SK-N-MC (cell line): ENCODE measurements at regions not wholly inside any gene's neighbourhood (a gene's known extent, or its start where the extent isn't known, plus 50 kb on each side); places are given as distances from the start of the nearest gene placed in this dataset.

Experiments
- DNase-seq: peaks from one replicate; pipeline ENCODE4 v3.0.0-alpha.2; 2011; ENCODE audit warnings: low read depth, low spot score
- H3K27ac ChIP-seq: fragments of 200-600 bp; sonication (generic); 2 replicates; pipeline ENCODE4 v1.5.1; 2016; ENCODE audit warnings: mixed run types
- H3K36me3 ChIP-seq: fragments of 200-600 bp; sonication (generic); 2 replicates; pipeline ENCODE4 v1.6.1; 2017; ENCODE audit warnings: antibody characterized with exemption, low read length, mixed read lengths; ENCODE audit not compliant: insufficient read depth
- H3K4me3 ChIP-seq: fragments of 200-600 bp; sonication (generic); 2 replicates; pipeline ENCODE4 v1.5.1; 2016
- H3K9ac ChIP-seq: fragments of 200-600 bp; sonication (generic); 2 replicates; pipeline ENCODE4 v1.8.0; 2017; ENCODE audit warnings: mixed run types, mixed read lengths; ENCODE audit not compliant: insufficient read length
- H3K9me3 ChIP-seq: fragments of 200-600 bp; sonication (generic); 2 replicates; pipeline ENCODE4 v1.6.1; 2017; ENCODE audit warnings: low read depth, mild to moderate bottlenecking, antibody characterized with exemption, low read length, moderate library complexity, mixed read lengths
- EZH2 ChIP-seq: fragments of 200-600 bp; sonication (generic); IDR thresholded peaks from one replicate; pipeline ENCODE4 v1.6.1; 2017; ENCODE audit warnings: antibody characterized with exemption
- FOXP2 ChIP-seq: optimal IDR thresholded peaks from 2 replicates; pipeline ENCODE3; 2011; ENCODE audit warnings: mild to moderate bottlenecking, moderate library complexity; ENCODE audit not compliant: insufficient read depth; ENCODE audit errors: extremely low read length, control extremely low read depth
- POLR2AphosphoS5 ChIP-seq: IDR thresholded peaks from 2 replicates; pipeline ENCODE4 v1.6.1; 2012; ENCODE audit warnings: mild to moderate bottlenecking, low read depth, low read length, borderline replicate concordance

DNA sequence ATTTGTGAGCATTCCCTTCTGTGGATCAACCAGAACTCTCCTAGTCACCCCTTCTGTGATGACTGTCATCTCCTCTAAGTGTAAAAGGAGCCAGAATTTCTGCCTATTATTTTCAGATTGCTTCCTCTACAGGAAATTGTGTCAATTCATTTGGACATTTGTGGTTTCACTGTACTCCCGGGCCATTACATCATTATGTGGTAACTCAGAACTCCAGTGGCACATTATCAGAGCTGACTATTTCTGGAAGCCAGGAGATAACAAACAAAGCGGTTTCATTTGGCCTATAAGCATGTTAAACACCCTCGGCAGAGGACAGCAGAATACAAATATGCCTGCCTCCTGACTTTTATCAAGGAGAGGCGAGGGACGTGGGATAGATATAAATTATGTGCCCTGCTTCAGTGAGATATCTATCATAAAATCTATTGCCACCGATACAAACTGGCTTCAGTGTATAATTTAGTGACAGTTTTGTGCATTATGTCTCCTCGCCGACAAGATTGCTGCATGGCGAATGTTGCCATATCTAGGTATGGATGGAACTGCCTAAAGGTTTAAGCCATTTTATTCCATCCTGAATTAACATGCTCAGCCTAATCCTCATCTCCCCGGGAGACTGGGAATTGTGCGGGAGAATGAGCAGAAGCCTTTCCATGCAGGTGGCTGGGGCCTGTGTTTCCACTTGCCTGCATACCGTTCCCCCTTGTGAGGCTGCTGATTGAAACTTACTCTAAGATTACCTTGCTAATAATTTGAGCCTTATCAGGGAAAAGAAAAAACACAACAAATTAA lies 193.4 kb upstream of the SEMA6D start:
- no peaks in the 10 kb centered on the region for H3K36me3 ChIP-seq
- no peaks in the 10 kb centered on the region for H3K9me3 ChIP-seq
- H3K9ac ChIP-seq: no peak overlapping the region
- DNase-seq: no peak
- no peak overlapping the region for H3K4me3 ChIP-seq
- TF ChIP-seq POLR2AphosphoS5 (no peak), EZH2 (no peak), FOXP2 (no peak)
- no peak overlapping the region for H3K27ac ChIP-seq

DNA sequence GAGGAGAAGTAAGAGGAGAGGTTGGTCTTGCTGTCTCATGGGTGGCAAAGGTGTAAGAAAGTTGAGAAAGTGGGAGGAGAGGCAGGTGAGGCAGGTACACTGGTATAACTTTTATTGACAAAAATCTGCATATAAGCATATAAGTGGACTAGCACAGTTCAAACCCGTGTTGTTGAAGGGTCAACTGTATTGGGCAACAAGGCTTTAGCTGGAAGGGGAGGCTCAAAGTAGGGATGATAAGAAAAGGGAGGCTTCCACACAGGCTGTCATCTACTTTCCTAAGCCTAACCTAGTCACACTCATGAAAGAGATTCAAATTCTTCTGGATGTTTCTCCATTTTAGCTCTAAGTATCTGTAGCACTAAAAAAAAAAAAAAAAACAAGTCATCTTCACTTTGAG lies 188.1 kb upstream of the SEMA6D start:
- DNase-seq: no peak
- Histone ChIP-seq H3K4me3 (no peak overlapping the region), H3K9ac (no peak overlapping the region), H3K27ac (no peak overlapping the region), H3K36me3 (no peaks in the 10 kb centered on the region), H3K9me3 (no peaks in the 10 kb centered on the region)
- TF ChIP-seq POLR2AphosphoS5 (no peak), EZH2 (no peak), FOXP2 (no peak)

DNA sequence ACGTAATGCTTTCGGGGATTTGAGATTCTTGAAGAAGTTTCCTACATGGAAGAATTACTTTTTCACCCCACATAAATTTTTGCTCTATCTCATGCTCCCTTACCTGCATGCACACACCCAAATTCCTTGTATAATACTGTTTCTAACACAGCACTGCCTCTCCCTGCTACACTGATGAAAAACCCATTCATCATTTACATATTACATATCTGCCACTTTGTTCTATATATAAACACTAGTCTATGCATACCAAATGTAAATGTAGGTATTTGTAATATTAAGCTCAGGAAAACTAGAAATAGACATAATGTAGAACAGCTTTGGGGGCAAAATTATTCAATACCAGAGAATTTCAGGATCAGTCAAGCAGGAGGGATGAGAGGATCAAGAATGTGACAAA lies 182.6 kb upstream of the SEMA6D start:
- Histone ChIP-seq H3K9ac (no peak overlapping the region), H3K4me3 (no peak overlapping the region), H3K36me3 (no peaks in the 10 kb centered on the region), H3K9me3 (no peaks in the 10 kb centered on the region), H3K27ac (no peak overlapping the region)
- no peak for TF ChIP-seq FOXP2
- no peak for TF ChIP-seq EZH2
- TF ChIP-seq POLR2AphosphoS5: no peak
- no peak for DNase-seq

DNA sequence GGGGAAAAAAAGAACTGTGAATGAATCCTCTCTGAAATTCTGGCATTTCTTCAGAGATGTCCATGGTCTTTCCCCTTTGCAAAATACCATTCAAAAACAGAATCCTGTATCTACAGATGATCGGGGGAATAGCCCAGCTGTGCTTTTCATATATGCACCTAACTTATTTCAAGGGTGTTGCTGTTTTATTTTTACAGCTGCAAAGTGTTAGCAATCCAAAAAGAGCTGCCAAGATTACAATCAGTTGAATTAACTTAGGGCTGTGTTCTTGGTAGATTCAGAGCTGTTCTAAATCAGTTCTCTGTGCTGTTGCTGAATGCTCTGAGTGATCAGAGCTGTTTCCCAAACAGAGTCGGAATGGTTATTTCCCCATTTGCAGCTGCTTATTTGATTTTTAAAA lies 175.7 kb upstream of the SEMA6D start:
- H3K36me3 ChIP-seq: no peaks in the 10 kb centered on the region
- no peak overlapping the region for H3K9ac ChIP-seq
- H3K9me3 ChIP-seq: no peaks in the 10 kb centered on the region
- TF ChIP-seq FOXP2 (no peak), POLR2AphosphoS5 (no peak), EZH2 (no peak)
- DNase-seq: no peak
- H3K4me3 ChIP-seq: no peak overlapping the region
- no peak overlapping the region for H3K27ac ChIP-seq

DNA sequence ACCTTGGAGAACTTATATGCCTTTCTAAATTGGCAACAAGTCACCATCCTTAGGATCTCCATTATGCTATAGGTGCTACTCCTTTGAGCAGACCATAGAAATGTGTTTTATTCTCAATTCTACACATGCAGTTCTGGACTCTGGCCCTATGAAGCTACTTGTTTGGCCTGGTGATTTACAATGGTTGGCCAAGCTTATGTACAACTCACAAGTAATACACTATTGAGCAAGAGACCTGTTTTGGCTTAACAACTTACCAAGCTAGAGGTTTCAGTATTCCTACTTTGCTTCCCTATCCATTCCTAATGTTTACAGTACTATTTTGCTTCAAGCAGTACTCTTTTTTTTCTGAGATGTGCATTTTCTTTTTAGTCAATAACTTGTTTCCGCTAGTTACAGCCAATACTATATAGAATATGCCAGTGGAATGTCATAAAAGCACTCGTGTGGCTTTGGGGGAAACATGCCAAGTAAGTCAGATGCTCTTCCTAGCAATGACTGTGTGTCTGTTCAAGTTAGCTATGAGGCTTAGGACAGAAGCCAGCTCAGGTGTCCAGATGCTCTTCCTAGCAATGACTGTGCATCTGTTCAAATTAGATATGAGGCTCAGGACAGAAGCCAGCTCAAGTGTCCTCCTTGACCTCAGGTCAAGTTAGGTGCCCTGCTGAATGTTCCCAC lies 174.9 kb upstream of the SEMA6D start:
- Histone ChIP-seq H3K4me3 (no peak overlapping the region), H3K9ac (no peak overlapping the region), H3K9me3 (no peaks in the 10 kb centered on the region), H3K36me3 (no peaks in the 10 kb centered on the region), H3K27ac (no peak overlapping the region)
- no peak for TF ChIP-seq POLR2AphosphoS5
- no peak for TF ChIP-seq FOXP2
- TF ChIP-seq EZH2: no peak
- DNase-seq: no peak

DNA sequence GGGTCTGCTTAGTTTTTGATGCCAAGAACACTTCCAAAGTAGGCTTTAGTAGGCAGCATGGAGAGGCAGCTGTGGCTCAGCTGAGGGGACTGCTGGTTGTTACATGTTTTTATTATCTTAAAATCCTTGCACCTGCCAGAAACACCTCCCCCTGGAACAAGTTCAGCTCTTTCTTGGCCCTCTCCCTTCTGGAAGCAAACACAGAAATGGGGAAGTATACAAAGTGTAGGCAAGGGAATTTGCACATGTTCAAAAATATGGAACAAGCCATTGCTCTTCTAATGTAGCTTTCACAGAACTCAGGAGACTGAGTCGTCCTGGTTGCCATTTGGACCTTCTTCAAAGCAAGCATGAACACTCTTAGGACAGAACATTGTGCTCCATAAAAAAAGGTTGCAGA lies 169.1 kb upstream of the SEMA6D start:
- Histone ChIP-seq H3K4me3 (no peak overlapping the region), H3K9me3 (no peaks in the 10 kb centered on the region), H3K9ac (no peak overlapping the region), H3K36me3 (no peaks in the 10 kb centered on the region), H3K27ac (no peak overlapping the region)
- TF ChIP-seq FOXP2 (no peak), EZH2 (no peak), POLR2AphosphoS5 (no peak)
- no peak for DNase-seq

DNA sequence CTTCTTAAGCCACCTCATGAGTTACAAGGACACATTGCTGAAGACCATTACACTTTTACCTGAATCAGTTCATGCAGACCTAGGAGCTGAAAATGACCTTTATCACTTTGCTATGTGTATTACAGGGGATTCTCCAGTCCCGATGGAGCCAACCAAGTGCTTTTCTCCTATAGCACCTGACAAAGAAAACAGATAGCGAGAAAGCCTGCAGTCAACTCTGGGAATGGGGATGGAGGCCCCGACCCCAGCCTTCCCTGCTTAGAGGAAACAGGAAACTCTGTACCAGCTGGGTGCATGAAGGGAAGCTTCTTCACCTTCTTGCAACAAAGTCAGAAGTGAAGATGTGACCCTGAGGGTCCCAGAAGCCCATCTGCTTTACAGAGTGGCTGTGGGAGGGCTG lies 168.3 kb upstream of the SEMA6D start:
- Histone ChIP-seq H3K27ac (no peak overlapping the region), H3K36me3 (no peaks in the 10 kb centered on the region), H3K4me3 (no peak overlapping the region), H3K9me3 (no peaks in the 10 kb centered on the region), H3K9ac (no peak overlapping the region)
- DNase-seq: no peak
- TF ChIP-seq POLR2AphosphoS5: no peak
- TF ChIP-seq FOXP2: no peak
- TF ChIP-seq EZH2: no peak

DNA sequence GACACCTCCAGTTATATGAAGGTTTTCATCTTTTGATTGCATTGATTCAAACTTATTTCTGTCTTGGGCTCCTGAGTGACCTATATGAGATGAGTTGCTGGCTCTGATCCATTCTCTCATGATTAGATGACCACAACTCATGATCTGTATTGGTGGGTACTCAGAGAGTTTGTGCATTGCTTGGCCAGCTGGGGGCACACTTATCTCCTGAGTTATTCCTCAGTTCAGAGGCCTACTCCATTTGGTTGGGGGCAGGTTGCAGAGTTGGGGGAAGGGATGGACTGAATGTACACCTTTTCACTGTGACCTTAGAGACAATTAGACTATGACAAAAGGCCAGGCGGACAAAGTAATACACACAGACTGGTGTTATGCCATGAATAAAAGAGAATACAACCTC lies 166.2 kb upstream of the SEMA6D start:
- no peak for DNase-seq
- Histone ChIP-seq H3K4me3 (no peak overlapping the region), H3K27ac (no peak overlapping the region), H3K36me3 (no peaks in the 10 kb centered on the region), H3K9ac (no peak overlapping the region), H3K9me3 (no peaks in the 10 kb centered on the region)
- no peak for TF ChIP-seq POLR2AphosphoS5
- no peak for TF ChIP-seq EZH2

DNA sequence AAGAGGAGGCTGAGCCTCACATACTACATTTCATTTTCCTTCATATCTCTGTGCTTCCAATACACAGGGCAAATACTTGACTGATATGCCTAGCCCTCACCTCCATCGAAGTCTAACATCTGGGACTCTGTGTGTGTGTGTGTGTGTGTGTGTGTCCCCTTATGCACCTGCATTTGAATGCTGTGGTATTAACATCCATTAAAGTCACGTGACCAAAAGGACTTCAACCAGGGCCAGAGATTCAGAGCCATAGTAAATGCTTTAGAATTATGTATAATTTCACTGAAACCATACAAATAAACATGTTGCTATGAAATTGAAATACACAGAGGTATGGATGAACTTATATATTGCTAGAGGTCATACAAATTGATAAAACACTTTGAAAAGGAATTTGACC lies 165.8 kb upstream of the SEMA6D start:
- H3K9ac ChIP-seq: no peak overlapping the region
- no peak overlapping the region for H3K27ac ChIP-seq
- H3K4me3 ChIP-seq: no peak overlapping the region
- no peaks in the 10 kb centered on the region for H3K36me3 ChIP-seq
- DNase-seq: no peak
- no peak for TF ChIP-seq POLR2AphosphoS5
- no peaks in the 10 kb centered on the region for H3K9me3 ChIP-seq
